ENCODE measurements at regions not wholly inside any gene's neighbourhood (a gene's known extent, or its start where the extent isn't known, plus 50 kb on each side); places are given as distances from the start of the nearest gene placed in this dataset.

DNA sequence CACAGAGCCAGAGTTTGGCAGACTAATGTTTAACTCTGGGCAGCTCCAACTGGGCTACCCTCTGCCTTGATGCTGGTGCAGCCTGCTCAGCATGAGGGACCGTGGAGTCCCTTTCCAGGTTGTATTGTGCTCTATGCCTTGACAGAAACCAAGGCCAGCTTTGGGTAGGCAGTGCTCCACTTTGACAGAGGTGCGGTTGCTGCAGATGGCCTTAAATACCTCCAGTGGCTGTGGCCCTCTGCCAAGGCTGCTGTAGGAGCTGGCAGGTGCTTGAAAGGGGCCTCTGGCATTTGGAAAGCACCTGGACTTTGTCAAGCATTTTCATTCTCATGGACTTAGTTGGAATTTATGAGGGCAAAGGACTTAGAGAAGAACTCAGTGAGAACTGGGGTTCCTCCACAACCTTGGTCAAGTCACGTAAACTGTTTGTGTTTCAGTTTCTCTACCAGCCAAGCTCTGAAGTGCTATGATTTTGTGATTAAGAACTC is 249.7 kb upstream of the ZNF462 start:
- DNase-seq (ENCODE audit: low read depth in 3 of 3): no peak

DNA sequence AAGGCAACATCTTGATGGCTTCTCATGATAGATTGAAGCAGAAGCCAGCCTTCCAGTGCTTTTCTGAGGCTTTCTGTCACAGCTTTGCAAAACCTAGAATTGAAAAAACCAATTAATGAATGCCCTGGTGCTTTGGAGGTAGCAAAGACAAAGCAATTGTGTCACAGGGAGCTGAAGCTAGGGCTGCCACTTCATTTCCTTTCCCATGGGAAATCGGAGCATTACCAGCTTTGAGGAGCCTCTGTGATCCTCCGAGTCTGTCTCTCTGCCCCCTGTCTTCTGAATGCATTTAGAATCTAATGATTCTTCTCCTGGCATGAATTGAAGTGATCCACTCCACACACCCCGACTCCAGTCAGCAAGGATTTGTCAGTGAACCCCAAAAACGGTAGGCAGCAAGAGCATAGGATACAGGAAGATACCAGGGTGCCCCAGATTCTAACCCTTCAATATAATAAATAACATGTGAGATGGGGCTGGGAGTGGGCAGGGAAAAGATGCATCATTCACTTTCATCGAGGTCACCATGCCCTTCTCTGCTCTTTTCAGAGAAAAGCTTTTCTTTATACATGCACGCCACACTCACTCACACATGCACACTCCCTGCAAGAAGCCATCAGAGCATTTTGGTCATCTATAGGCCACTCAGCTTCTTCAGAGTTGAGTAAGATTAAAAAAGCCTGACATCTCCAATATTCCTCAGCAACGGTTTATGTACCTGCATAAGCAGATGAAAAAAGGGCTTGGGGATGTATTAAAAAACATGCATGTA is 247.7 kb upstream of the ZNF462 start:
- DNase-seq (ENCODE audit: low read depth in 3 of 3): no peak

DNA sequence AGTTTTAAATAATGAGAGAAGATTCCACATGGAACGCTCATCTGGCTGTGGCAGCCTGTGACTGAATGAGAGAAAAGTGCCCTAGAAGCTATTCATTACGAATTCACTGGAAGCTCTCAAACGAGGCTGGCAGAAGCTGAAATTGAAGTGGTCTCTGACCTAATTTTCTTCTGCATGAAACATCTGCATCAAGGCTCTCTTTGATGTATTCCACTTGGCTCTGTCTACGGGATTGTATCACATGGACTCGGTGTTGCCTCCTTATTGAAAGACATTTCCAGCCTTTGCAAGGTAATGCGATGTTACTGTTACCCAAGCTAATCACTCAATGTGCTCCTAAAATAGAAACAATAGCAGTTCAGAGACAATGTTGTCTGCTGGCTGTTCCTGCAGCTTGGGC is 246.9 kb upstream of the ZNF462 start:
- no peak for DNase-seq (ENCODE audit: low read depth in 3 of 3)

DNA sequence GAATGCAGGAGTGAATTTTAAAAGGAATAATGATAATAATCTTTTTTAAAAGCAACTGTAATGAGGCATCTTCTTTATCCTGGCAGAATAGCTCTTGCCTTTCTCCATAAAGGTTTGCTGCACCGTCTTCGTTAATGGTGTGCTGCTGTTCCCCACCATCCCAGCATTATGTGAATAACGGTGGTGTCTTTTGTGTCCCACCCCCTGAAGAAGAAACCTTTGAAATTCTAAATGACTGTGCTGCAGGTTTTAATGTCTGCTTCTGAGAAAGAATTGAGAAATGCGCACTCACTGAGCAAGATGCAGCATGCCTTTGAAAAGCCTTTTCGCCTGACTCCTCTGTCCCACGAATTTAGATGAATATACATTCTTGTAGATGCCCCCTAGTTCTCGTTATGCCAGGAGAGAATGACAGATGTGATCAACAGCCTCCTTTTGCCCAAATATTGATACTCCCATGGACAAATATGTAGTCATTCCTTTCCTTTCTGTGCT is 246.1 kb upstream of the ZNF462 start:
- no peak for DNase-seq (ENCODE audit: low read depth in 3 of 3)

DNA sequence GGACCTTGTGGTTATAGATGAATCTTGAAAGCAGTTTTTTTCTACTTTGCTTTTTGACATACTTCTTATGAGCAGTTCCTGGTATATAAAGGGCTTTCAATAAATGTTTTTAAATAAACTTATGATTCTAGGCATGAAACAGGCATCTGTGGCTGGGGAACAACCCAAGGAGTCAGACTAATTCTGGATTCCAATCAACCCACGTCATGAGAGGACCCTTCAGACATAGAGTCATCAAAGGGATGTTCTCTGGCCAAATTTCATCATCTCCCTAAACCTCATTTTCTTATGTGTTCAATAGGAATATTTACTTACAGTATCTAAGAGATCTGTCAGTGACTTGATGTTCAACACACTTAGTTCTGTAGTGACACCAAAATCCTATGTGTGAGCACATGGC is 243.8 kb upstream of the ZNF462 start:
- DNase-seq (ENCODE audit: low read depth in 3 of 3): no peak

DNA sequence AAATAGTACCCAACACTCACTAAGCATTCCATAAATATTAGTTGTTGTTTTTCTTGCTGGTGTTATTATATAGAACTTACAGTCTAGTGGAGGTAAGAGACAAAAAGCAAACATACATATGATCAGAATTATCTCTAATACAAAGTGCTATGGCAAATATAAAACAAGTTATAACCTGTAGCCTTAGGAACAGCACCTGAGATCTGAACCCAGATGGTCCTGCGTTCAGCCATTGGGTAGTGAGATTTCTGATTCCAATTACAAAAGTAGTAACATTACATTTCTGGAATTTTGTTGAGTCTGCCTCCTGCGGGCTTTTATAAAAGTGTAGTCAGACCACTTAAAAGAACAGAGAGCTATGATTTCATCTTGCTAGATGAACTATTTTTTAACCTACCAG is 242.9 kb upstream of the ZNF462 start:
- no peak for DNase-seq (ENCODE audit: low read depth in 3 of 3)

DNA sequence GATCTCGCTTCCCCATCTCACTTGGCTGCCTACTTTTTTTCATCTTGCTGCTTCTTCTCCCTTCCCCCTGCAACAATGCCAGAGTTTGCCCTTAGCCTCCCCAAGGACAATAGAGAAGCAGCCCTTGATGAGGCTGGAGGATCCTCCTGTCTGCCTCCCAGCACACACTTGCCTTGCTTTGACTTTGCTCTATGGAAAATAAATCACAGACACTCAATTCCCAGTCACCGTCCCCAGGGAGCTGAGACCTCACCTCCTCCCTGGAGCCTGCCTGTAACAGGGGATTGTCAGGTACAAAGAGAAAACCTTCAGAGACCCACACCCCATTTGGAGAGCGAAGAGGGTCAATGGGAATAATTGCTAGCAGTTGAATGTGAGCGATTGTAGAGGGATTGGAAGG is 242.1 kb upstream of the ZNF462 start:
- no peak for DNase-seq (ENCODE audit: low read depth in 3 of 3)

DNA sequence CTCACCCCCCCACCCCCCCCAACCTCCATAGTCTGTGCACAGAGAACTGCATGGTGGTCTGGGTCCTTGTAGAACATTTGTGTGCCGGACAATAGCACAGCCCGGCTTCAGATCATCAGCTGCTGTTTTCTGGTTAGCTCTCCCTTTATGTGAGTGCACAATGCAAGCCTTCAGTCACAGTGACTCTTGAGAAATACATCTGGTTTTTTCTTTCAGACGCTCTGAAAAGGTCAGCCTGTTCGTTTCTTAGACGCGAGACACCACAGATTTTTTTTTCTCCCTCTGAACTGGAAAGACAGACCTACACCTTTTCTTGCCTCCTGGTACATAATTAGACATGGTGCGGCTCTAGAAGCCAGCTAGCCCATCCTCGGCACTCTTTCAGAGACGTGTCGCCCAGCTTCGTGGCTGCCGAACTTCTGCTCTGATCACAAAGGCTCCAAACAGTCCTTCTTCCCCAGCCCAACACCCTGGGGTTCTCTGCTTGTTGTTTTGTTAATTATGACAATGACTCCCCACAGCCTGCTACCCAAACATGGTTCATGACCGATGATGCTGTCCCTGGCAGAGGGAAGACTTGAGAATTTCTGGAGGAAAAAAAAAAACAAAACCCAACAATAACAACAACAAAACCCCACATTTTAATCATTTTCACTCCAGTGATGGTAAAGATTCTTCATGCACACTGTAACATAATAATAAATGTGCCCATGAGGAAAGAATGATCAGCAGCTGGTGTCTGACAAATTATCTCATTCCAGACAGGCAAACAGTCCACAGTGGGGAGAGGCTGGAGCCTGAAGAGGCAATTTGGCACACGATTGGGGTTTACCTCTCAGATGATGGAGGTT is 241.4 kb upstream of the ZNF462 start:
- DNase-seq (ENCODE audit: low read depth in 3 of 3): no peak

DNA sequence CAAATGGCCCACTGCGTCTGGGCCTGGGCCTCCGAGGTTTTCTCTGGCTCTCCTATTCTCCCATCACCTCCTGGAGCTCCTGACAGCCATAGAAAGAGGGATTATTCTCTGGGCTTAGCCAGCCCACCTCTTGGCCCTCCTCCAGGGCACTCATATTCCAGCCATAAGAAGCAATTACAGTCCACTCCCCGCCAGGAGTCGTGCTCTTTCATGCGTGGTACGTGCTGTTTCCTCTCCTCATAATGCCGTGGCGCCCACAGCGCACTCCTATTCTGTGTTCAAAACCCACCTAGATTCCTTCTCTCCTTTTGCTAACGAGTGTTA is 240.8 kb upstream of the ZNF462 start:
- DNase-seq (ENCODE audit: low read depth in 3 of 3): no peak

DNA sequence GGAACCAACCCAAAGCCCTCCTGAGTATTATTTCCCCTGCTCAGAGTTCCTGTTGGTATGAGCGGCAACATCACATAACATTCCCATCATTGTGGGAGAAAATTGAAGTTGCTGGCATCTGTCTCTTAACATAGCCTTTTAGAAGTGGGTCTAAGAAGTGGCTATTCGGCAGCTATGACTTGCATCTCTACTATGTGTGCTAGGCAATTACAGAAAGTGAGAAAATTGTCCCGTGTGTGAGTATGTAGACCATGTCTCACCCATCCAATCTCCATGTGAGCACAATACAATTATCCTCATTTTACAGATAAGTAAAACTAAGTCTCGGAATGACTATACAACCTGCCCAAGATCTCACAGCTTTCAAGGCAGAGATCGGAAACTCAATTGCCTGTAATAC is 239.4 kb upstream of the ZNF462 start:
- DNase-seq (ENCODE audit: low read depth in 3 of 3): no peak

DNA sequence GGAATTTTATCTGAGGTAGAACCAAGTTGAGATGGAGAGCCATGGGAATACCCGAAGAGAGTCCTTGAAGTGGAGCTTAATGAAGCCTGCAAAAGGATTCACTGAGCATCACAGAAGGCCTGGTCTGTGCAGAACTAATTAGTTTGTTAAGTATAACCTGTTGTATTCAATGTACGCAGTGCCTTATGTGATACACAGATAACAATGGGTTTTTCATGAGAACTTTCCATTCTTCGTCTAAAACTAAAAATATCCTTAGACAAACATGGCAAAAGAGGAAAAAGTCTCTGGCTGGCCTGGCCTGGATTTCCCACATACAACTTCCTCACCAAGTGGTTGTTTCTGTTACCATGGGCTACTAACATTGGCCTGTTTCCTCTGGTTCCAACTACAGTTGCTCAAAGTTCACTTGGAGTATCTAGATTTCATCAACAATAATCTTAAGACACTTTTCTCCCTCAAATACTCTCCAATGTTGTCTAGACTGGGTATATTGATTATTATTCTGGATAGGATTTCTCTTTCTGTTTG is 237.6 kb upstream of the ZNF462 start:
- DNase-seq (ENCODE audit: low read depth in 3 of 3): no peak

DNA sequence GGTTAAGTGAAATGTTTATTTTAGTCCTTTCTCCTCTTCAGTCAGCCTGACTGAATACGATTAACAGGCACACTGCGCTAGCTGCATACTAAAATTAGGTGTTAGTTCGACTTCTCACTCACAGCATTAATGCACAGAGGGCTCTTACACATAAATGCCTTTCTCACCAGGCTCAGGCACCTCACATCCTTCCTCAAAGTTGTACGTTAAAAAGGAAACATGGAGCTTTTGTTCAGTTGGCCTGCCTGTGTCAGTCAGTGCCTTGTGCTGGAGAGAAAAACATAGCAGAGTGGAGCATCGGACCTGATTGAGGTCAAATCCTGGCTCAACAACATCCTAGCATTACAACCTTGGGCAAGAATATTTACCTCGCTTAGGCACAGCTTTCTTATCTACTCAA is 236.0 kb upstream of the ZNF462 start:
- no peak for DNase-seq (ENCODE audit: low read depth in 3 of 3)

DNA sequence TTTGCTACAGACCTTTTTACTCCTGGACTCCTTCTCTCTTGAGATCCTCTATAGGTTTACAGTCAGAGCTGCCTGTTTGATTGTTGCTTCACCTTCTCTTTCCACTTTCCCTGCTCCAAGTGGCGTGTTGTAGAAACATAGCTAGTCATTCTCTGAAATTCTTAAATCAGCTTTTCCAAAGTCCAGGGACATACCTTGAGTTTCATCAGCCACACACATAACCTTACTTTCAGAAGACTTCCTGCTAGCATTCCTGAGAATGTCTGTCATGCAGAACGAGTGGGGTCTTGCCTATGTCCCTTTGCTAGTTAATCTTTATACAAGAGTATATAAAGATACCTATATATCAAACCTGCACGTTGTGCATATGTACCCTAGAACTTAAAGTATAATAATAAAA is 230.3 kb upstream of the ZNF462 start:
- DNase-seq (ENCODE audit: low read depth in 3 of 3): no peak

DNA sequence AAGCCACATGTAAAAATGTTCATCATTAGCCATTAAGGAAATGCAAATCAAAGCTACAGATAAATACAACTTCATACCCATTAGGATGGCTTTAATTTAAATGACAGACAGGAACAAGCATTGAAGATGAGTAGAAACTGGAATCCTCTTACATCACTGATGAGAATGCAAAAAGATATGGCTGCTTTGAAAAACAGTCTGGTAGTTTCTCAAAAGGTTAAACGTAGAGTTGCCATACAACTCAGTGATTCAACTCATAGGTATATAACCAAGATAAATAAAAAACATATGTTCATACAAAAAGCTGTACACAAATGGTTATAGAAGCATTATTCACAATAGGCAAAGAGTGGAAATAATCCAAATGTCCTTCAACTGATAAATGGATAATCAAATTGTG is 228.8 kb upstream of the ZNF462 start:
- no peak for DNase-seq (ENCODE audit: low read depth in 3 of 3)

DNA sequence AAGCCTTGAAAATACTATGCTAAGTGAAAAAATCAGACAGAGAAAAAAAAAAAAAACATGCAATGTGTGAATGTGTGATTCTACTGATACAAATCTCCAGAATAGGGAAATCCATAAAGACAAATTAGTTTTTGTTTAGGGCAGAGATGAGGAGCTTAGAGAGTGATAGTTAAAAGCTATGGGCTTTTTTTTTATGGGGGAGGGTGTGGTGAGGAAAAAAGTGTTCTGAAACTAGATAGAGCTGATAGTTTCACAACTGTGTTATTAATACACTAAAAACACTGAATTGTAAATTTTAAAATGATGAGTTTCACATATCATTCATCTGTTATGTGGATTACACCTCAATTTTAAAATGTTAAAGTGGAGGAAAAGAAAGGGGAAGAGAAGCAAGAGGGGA is 228.3 kb upstream of the ZNF462 start:
- no peak for DNase-seq (ENCODE audit: low read depth in 3 of 3)

DNA sequence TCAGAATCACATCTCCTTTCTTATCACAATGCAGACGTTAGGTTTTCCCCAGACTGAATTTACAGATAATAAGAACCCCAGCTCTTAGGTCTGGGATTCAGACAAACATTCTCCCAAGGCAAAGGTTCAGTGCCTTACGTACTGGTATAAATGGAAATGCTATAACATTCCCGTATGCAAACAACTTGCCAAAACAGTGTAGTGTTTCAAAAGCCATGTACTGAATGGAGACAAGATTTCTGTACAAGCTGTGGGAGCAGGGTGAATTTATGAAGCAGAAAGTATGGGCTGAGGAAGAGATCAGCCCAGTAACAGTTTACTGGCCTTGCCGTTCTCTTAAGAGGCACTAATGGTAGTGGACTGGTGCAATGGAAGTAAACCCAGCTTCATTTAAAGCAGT is 225.5 kb upstream of the ZNF462 start:
- DNase-seq (ENCODE audit: low read depth in 3 of 3): no peak

DNA sequence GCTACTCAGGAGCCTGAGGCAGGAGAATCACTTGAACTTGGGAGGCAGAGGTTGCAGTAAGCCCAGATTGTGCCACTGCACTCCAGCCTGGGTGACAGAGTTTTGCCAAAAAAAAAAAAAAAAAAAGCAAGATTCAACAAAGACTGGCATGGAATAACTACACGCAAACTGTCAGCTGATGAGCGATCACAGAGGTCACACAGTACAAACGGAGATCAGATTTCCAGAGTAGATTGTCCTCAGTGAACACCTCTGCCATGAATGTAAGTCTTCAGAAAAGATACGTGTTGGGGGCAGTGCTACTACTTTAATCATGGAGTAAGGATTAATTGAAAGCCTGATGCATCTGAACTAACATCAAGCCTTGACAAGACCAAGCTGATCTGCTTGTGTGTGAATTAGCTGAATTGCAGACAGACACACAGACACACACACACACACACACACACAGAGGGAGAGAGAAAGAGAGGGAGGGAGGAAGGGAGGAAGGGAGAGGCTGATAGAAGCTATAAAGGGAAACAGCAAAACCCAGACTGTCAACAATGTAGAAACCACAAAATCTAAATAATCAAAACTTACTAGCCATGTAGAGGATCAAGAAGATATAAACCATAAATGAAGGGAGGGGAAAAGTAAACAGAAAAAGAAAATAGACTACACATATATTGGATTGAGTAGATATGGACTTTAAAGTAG is 222.9 kb upstream of the ZNF462 start:
- DNase-seq (ENCODE audit: low read depth in 3 of 3): no peak

DNA sequence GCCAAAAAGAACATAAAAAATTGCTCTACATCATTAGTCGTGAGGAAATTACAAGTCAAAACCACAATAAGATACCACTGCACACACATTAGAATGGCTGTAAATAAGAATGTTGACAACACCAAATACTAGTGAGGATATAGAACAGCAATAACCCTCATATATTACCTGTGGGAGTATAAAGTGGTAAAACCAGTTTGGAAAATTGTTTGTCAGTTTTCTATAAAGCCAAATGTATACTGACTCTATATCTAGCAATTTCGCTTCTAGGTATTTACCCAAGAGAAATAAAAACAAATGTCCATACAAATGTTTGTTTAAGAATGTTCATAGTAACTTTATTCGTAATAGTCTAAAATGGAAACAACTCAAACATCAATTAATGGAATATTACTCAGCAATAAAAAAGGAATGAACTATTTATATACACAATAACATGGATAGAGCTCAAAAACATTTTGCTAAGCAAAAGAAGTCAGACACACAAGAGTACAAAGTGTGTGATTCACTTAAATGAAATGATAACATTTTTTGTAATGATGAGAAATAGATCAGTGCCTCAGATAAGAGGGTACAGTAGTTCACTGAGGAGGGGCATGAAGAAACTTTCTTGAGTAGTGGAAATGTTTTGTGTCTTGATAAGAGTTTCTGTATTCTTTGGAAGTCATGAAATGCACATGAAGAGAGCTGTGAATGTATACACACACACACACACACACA is 219.6 kb upstream of the ZNF462 start:
- DNase-seq (ENCODE audit: low read depth in 3 of 3): no peak

DNA sequence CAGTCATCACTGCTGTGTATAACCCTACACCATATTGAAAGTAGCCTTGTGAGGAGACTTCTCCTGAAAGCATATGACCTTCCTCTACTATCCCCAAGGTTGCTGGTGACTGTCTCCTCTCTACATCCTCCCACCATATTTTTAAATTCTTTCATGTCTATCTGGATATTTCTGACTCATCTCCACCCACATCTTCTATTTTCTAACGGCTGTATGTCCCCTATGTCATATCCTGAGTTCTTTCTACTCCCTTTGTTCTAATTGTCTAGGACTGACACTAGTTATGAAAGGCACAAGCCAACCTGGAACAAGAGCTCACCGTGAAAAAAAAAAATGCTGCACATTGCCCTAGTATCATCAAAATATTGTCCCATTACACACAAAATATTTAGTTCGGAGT is 218.3 kb upstream of the ZNF462 start:
- DNase-seq (ENCODE audit: low read depth in 3 of 3): no peak

DNA sequence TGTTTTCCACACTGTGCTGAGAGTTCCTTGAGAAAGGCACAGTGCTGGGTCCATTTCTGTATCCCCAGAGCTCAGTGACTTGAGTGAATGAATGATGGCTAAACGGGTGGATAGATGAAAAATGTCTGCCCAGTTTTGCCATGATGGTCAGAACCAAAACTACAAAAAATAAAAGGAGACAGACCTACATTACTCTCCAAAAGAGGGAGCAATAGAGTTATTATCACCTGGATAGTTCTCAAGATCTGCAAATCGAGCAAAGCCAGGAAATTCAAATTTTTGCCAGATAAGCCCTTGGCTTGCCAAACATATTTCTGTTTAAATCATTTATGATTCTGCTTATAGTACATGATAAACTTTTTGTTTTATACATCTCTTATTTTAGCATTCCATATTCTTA is 214.2 kb upstream of the ZNF462 start:
- DNase-seq (ENCODE audit: low read depth in 3 of 3): no peak

DNA sequence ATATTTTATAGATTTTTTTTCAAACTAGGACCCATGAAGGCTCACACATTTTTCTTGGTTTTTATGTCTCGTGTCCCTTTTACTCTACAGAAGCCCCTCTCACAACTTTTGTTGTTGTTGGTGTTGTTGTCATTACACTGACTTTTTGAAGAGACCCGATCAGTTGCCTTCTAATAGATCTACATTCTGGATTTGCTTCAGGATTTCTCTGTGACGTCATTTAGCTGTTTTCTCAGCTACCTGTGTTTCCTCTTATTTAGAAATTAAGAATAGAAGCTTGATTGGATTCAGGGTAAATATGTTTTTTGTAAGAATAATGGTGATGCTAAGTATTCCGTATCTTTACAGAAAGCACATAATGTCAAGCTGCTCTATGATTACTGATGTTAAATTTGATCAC is 213.3 kb upstream of the ZNF462 start:
- DNase-seq (ENCODE audit: low read depth in 3 of 3): no peak

DNA sequence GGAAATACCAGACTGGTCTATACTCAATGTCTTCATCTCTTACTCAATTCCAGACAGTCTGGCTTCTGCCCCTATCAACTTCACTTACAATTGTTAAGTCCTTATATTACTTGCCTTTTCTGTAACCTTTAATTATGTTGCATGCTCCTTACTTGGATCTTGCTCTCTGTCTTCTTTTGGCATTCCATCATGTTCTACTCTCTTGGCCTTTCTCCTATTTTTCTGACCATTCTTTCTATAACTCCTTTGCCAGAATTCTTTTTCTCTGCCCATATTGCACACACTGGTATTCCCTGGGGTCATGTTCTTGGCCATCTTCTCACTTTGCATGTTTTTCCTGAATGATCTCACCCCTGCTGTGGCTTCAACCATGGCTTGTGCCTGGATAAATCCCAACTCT is 209.8 kb upstream of the ZNF462 start:
- DNase-seq (ENCODE audit: low read depth in 3 of 3): no peak
